ENCODE measurements at regions not wholly inside any gene's neighbourhood (a gene's known extent, or its start where the extent isn't known, plus 50 kb on each side); places are given as distances from the start of the nearest gene placed in this dataset.

- TF ChIP-seq, protein P1, sequence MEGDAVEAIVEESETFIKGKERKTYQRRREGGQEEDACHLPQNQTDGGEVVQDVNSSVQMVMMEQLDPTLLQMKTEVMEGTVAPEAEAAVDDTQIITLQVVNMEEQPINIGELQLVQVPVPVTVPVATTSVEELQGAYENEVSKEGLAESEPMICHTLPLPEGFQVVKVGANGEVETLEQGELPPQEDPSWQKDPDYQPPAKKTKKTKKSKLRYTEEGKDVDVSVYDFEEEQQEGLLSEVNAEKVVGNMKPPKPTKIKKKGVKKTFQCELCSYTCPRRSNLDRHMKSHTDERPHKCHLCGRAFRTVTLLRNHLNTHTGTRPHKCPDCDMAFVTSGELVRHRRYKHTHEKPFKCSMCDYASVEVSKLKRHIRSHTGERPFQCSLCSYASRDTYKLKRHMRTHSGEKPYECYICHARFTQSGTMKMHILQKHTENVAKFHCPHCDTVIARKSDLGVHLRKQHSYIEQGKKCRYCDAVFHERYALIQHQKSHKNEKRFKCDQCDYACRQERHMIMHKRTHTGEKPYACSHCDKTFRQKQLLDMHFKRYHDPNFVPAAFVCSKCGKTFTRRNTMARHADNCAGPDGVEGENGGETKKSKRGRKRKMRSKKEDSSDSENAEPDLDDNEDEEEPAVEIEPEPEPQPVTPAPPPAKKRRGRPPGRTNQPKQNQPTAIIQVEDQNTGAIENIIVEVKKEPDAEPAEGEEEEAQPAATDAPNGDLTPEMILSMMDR (conservative IDR thresholded peaks at IDR 0.05; ENCODE audit: low read depth, low read length), result no peak
- no peak for TF ChIP-seq EZH2 (IDR thresholded peaks at IDR 0.05; ENCODE audit: low read length, unreplicated experiment)
Measured at GRCh38 chr2:120425014-120425413, 79.1 kb downstream of the INHBB start.

Measured in PC-3 (cell line).